ENCODE measurements at regions not wholly inside any gene's neighbourhood (a gene's known extent, or its start where the extent isn't known, plus 50 kb on each side); places are given as distances from the start of the nearest gene placed in this dataset.

DNA sequence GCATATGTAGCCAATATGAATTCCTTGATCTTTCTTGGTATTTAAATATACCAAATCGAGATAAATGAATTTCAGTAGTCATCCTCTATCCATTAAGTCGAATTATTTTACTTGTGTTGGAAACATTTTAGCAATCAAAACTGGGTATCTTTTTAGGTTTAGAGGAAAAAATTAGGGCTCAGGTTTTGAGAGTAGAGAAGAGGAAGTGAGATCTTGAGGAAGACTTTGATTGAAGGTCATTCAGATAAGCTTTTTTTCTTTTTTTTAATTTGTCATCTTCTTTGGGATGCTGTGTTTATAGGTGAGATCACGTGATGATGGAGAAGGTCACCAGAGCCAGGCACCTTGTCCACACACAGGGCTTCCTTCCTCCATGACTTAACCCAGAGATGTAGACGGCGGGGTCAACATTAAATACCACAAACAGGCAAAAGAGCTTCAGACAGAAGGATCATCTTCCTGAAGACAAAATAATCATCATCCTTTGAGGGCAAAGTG lies 750.1 kb downstream of the RNF144A start:
- TF ChIP-seq, protein P1, sequence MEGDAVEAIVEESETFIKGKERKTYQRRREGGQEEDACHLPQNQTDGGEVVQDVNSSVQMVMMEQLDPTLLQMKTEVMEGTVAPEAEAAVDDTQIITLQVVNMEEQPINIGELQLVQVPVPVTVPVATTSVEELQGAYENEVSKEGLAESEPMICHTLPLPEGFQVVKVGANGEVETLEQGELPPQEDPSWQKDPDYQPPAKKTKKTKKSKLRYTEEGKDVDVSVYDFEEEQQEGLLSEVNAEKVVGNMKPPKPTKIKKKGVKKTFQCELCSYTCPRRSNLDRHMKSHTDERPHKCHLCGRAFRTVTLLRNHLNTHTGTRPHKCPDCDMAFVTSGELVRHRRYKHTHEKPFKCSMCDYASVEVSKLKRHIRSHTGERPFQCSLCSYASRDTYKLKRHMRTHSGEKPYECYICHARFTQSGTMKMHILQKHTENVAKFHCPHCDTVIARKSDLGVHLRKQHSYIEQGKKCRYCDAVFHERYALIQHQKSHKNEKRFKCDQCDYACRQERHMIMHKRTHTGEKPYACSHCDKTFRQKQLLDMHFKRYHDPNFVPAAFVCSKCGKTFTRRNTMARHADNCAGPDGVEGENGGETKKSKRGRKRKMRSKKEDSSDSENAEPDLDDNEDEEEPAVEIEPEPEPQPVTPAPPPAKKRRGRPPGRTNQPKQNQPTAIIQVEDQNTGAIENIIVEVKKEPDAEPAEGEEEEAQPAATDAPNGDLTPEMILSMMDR (IDR thresholded peaks at IDR 0.05; ENCODE audit: low read depth, low read length, missing input control) = no peak
- TF ChIP-seq, protein P2, sequence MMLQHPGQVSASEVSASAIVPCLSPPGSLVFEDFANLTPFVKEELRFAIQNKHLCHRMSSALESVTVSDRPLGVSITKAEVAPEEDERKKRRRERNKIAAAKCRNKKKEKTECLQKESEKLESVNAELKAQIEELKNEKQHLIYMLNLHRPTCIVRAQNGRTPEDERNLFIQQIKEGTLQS (IDR thresholded peaks at IDR 0.05) = no peak
